HG02970 (cell line): ENCODE measurements at regions not wholly inside any gene's neighbourhood (a gene's known extent, or its start where the extent isn't known, plus 50 kb on each side); places are given as distances from the start of the nearest gene placed in this dataset.

Experiments used
- ATAC-seq: cut with Tn5 transposase; IDR thresholded peaks from one replicate; pipeline ENCODE4 v1.9.1; 2021; ENCODE audit warnings: mild to moderate bottlenecking, moderate library complexity, moderate number of reproducible peaks; ENCODE audit not compliant: unreplicated experiment, low FRiP score

DNA sequence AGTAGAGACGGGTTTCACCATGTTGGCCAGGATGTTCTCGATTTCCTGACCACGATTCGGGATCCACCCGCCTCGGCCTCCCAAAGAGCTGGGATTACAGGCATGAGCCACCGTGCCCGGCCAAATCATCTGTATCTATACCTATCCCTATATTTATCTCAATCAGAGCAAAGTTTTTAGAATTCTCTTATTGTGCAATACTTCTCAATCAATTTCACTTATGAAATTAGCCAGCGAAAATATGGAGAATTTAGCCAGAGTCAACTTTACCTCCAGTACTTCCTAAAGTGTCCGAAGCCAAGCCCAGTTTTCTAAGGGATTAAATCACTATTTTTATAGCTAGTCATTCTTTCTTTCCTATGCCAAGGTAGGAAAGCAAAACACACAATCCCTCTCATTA lies 319.1 kb upstream of the PFKP start:
- no peak for ATAC-seq

DNA sequence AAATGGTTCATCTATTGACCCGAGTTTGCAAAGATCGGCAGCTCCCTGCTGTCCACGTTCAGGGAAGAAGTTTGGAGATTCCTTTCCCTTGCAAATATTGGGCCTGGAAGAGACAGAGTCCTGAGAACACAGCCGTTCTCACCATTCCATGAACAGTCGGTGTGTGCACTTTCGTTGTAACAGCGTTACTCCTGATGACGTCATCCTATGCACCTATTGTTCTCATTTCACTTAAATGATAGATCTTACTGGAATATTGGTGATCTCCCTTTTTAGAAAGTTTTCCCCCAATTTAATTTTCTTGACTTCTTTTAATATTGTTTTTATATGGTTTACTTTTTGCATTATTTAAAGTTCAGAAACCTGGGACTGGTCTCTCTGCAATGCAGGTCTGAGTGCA lies 320.7 kb upstream of the PFKP start:
- no peak for ATAC-seq

DNA sequence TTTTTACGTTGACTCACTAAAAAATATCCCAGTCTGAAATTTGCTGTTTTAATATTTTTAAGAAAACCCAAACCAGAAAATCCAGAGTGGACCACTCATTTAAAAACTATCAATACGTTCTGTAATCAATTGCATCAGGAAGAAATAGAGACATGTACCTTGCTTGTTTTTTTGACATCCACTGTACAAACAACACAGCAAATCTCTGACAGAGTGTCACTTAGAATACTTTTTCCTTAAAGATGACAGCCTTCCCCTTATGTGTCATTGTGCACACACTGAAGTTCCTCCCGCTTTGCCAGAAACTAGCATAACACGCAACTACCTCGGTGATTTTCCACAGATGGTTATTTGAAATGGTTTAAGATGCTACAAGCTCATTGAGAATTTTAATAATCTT lies 321.7 kb upstream of the PFKP start:
- ATAC-seq: no peak

DNA sequence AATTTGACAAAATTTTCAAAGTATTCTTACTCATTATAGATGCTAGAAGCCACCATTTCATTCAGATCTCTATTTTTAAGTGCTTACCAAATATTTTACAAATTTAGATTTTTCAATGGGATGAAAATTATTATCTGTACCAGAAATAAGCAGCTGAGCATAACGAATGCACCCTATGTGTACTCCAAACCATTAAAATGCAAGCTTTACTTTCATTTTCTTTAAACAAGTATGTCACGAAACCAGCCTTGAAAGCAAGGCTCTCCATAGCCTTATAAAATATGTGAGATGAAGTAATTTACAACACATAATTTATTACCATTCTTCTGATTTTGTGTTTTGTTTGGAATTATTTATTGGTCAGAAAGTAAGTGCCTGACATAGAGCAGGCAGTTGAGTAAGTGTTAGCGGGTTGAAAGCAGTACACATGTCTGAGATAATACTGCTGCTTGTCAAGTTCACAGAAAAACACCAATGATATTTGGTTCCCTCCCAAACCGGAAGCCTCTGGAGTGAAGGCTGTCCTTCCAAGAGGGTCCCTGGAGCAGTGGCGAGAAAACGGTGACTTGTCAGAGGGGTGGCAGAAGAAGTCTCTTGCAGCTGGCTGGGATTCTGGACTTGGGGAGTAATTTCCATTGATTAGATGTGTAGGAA lies 322.7 kb upstream of the PFKP start:
- ATAC-seq: no peak

DNA sequence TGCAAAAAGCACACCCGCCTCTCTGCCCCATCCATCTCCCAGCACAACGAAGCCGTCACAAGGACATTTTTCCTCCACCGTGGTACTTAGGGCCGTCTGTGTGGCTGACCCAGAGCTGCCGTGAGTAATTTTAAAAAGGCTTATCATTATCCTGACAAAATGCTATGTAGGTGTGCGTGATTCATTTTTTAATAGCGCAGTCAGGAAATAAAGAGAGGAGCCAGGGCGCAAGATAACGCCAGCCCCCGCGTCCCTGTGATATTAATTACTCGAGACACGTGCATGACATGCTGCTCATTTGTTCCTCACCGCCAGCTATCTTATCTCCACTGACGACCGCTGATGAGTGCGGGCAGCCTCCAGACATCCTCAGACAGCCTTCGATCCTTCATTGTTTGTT lies 332.7 kb upstream of the PFKP start:
- ATAC-seq: no peak

DNA sequence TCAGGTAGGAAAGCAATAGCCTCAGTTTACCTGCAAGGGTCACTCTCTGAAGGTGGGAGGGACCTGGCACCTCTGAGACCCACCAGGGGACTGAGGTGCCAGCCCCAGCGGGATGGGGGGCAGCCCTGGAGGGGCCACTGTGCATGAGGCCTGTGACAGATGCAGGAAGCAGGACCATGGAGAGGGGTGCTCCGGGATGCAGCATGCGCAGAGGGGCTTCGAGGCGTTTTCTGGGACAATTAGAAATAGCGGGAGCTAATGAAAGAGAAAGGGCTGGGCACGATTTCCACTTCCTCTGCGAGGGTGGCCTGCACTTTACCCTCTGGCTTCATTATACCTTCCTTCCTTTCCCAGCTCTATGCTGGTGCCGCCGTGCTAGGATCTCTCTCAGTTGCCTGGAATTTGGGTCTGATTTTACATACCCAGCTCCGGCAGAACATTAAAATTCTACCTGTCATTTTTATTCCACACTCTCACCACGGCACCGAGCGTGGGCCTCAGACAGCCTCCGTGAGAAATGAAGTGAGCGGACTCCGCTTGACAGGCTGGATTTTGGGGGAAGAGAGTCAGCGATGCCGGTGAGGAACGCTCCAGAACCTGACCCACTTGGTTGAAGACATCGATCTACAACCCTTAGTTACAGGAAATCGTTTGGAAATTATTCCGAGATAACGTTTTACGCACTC lies 333.9 kb upstream of the PFKP start:
- ATAC-seq: no peak

DNA sequence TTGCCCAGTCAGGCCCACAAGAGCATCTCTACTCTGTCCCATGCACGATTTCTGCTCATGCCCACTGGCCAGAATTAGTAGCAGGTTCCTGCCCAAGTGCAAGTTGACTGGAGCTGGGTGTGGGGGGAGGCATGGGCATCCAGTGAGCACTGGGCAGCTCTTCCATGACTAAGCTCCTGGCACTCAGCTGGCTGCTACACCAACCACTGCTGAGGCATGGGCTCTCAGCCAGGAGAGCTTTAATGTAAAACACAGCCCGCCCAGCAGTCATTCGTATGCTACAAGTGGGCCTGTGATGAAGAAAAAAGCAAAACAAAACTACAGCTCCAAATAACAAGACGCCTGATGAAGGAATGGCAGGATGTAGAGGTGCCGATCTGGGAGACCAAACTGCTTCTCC lies 335.4 kb upstream of the PFKP start:
- no peak for ATAC-seq

DNA sequence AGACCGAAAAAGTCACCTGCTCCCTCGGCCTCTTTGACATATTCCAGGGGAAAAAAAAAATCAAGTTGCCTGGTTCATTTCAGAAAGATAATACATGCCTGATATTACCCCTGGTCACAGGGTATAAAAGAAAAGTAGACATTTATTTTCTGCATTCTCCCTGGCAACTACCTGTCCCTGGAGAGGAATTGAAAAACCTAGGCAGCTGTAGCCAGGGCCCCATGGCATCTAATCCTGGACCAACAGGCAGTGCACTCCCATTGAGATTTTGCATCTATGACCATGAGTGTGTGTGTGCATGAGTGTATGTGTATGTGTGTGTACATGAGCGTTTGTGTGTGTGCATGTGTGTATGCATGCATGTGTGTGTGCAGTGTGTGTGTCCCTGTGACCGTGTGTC lies 338.2 kb upstream of the PFKP start:
- no peak for ATAC-seq

DNA sequence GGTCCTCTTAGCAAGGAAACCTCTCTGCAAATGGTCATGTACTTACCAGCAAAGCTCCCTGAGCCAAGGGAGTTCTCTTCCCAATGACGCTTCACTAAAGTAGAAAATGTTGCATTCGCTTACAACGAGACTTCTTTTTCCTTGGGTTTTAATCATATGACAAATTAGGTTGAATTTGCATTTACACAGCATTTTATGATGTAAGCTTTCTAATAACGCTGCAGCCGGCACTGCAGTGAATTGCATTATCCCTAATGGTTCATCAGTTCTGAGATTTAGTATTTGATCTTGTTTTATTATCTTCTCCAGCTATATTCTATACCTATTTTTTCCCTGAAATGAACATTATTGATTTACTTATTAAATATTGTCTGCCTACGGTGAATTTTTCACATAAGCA lies 339.3 kb upstream of the PFKP start:
- ATAC-seq: no peak

DNA sequence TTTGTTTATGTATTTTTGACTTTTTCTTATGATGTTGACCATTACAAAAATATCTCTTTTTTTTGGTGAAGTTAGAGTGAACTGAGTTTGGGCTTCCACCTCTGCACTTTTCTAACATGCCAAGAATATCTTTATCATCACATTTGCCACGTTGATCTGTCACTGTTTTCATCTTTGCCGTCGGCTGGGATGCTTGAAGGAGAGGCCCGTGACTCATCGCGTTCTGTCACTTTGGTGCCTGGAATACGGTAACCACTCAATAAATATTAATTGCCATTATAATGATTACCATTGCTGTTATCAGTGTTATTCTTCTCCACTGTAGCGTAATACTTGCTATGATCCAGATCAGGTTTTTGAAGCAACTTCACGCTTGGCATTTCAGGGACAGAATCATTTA lies 350.8 kb upstream of the PFKP start:
- ATAC-seq: no peak

DNA sequence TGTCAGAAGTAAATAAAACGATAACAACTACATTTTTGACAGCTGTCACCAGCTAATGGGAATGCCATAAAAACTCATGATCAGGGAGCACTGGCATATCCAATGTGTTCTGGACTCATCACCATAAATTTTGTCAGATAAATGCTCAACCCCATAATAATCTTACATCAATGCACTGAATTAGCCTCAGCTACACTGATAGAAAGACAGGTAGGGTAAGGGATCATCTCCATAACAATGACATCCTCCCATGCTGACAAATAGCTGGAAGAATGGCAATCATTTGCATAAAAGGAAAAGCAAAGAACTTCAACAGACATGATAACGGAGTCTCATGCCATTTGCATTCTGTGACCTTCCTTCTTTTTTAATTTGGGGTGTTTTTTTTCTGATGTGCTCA lies 352.8 kb upstream of the PFKP start:
- ATAC-seq: no peak

DNA sequence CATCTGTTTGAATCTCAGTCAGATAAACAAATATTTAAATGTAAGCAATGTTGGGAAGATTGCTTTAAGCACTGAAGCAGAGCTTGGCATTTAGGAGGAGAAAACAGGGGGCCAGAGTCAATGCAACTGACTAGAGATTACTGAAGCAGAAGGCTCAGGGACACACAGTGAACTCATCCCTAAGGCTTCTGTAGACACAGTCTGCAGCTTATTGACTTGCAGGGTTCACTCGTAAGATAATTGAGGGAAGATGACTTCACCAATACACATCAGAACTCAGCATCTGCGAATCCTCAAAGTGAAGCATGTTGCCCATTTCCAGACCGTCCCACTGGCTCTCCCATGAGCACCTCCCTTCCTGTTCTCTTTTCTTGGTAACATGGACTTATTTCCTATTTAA lies 363.4 kb upstream of the PFKP start:
- ATAC-seq: no peak

DNA sequence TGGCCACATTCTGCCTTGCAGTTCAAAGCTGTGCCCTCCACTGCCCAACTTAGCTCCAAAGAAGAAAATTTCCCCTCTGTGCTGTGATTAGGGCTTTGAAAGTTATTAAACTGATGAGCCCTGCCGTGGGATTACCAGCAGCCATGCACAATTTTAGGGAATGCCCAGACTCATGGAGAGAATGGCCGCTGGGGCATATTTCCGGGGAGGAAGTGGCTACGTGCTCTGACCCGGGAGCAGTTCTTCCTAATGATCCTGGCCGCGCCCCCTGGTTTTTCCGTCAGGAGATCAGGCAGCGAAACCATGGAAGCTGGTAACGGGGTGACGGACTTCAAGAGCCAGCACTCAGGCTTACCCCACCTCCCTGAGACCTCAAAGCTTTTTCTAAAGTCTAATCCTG lies 365.5 kb upstream of the PFKP start:
- ATAC-seq: no peak

DNA sequence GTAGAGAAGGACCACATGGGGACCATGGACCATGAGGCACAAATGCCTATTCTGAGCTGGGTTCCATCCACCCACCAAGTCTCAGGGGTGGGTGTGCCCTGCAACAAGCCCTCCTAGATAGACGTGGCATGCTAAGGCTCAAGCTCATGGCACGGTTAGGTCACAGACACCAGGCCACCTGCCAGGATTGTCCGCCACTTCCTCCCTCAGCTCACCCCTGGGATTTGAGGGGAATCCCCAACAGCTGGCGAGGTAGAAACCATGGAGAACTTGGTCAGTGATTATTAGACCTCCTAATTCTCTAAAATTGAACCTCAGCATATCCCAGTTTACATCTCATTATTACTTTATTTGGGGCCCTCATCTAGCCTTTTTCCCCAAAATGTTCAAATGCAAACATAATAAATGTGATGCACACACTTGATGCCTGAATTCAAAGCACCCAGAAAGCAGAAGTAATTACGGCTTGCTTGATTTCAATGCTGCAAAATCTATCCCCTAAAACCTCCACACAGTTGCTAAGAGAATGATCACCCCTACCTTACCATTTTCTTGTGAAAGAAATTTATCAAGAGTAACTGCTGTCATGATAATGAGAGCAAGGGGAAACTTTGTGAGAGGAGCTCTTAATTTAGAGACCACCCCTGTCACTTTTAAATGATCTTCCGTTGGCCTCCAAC lies 366.6 kb upstream of the PFKP start:
- peak; percentile 59 for ATAC-seq

DNA sequence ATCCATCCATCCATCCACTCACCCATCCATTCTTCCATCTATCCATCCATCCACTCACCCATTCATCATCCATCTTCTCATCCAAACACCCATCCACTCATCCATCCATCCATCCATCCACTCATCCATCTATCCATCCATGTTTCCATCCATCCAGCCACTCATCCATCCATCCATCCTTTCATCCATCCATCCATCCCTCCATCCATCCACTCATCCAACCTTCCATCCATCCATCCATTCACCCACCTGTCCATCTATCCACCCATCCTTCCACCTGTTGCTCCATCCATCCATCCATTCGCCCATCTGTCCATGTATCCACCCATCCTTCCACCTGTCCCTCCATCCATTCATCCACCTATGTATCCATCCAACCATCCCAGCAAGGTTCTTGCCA lies 378.4 kb upstream of the PFKP start:
- ATAC-seq: no peak

DNA sequence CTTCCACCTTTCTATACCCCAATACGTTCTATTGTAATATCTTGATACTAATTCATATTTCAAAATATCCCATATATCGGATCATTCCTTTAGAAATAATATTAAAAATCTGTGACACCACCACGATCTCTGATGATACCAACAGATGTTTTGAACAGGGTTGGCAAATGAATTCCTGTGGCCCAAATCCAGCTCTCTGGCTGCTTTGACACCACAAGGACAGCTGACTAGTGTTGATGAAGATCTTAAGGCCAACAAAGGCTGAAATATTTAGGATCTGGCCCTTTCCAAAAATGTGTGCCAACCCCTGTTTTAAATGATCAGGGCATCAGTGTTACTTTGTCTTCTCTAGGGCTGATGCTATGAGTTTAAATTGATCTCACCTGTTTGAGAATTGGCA lies 380.7 kb upstream of the PFKP start:
- ATAC-seq: no peak

DNA sequence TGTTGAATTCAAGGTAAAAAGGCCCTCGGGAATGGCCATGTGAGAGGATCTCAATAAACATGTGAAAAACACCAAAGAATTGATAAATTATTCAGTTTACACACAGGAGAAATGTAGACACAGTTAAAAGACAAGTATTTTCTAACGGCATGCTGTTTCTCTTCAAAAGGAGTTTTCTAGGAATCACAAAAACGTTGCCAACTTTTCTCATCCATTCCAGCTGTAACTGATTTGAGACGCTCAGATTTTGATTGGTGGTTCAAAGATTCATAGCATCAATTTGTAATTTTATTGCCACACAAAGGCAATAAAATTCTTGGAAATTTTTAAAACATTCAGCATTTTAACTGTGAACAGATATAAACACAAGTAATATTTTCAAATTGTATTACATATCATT lies 384.9 kb upstream of the PFKP start:
- no peak for ATAC-seq

DNA sequence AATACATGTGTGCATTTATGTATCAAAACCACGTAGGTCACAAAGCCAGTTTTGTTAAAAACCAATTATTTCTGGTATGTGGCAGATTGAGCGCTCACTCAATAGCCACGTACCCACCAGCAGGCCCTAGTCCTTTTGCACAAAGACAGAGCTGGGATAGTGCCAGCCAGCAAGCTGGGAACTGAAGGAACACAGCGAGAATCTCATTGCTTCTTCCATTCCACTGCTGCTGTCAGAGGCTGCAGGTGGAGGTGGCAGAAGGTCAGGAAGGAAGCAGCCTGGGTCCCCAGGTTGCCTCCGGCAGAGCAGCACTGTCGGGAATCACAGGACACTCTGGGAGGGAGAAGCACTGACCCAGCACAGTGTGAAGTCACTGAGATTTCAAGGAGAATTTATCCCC lies 385.5 kb upstream of the PFKP start:
- no peak for ATAC-seq

DNA sequence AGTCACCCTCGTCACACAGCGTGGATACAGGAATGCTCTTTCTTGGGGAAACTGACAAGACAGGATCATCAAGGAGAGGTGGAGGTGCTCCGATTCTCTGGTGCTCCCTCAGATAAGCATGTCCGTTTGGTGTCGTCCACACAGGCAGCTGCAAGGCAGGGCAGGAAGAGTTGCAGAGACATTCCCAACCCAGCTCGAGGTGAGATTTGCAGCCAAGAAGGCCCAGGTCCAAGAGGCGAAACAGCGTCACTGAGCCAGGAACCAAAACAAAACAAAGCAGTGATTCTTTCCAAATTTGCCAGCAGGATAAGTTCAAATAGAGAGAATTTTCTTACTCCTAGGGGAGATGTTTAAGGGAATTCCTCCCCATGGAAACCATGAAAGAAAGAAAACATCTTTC lies 386.5 kb upstream of the PFKP start:
- no peak for ATAC-seq

DNA sequence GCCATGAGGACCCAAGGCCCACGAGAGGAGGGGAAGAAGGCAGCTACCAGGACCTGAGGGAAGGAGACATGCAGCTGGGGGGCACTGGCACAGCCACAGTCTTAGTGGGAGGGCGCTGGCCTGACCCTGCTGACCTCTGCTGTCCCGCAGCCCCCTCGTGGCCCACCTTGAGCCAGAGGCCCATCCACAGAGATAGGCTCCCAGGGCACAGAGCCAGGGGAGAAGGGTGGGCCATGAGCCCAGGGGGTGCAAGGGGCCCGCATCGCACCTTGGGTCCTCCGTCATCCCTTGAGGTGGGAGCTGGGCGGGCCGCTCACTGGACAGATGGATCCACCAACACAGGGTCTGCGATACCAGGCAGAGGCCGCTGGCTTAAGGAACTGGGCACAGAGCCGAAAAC lies 387.7 kb upstream of the PFKP start:
- ATAC-seq: no peak

DNA sequence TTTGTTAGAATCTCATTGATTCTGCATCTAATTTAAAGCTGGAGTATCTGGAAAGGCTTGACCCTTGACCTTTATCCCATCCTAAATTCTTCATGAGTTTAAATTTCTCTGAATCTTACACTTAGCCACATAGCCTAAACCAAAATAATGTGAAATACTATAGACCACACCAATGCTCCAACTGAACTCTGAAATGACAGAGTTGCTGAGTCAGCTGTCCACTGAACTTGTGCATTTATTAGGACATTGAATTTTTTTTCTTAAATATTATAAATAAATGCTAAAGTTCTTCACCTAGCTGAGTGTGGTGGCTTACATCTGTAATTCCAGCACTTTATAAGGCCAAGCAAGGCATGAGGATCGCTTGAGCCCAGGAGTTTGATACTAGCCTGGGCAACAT lies 390.9 kb upstream of the PFKP start:
- no peak for ATAC-seq

DNA sequence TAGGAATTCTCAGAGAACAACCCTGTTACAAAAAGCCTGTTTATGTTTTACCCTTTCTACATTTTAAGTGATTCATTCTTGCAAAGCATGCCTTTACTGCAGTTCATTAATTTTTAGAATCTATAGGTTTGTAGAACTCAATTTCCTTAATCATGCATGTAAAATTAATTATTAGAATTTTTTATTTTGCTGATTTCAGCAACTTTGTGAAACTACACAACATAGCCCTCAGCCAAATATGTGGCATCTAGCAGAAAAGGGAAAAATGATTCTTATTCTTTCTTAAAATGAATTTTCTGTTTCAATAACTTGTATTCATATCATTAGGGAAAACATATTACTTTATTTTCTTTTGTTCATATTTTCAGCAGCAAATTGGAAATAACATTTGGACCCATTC lies 392.9 kb upstream of the PFKP start:
- no peak for ATAC-seq
